Mesendoderm (in vitro differentiated cells): ENCODE measurements at regions not wholly inside any gene's neighbourhood (a gene's known extent, or its start where the extent isn't known, plus 50 kb on each side); places are given as distances from the start of the nearest gene placed in this dataset.
A peak's percentile ranks its signal among the peaks of the same experiment; 100 is the strongest.

ENCODE experiments used
- DNase-seq: peaks from one replicate; pipeline ENCODE4 v3.0.0; 2013
- H2AK5ac ChIP-seq: 2 replicates; pipeline ENCODE4 v1.6.1; 2013; ENCODE audit warnings: low read length, inconsistent platforms
- H2BK120ac ChIP-seq: 2 replicates; pipeline ENCODE4 v1.6.1; 2013; ENCODE audit warnings: low read depth, mild to moderate bottlenecking, low read length, moderate library complexity, mixed read lengths
- H2BK15ac ChIP-seq: replicated peaks from 2 replicates; pipeline ENCODE4 v1.6.1; 2013; ENCODE audit warnings: low read depth, mild to moderate bottlenecking, moderate library complexity
- H2BK5ac ChIP-seq: 2 replicates; pipeline ENCODE4 v1.6.1; 2013; ENCODE audit warnings: low read length, inconsistent platforms
- H3K18ac ChIP-seq: 2 replicates; pipeline ENCODE4 v1.6.1; 2013; ENCODE audit warnings: mild to moderate bottlenecking, low read length, mixed read lengths
- H3K23ac ChIP-seq: one replicate; pipeline ENCODE4 v1.6.1; 2013; ENCODE audit warnings: low read length
- H3K27ac ChIP-seq: 2 replicates; pipeline ENCODE4 v1.5.1; 2013; ENCODE audit warnings: low read depth, mild to moderate bottlenecking, inconsistent platforms, low read length, moderate library complexity
- H3K27me3 ChIP-seq: 2 replicates; pipeline ENCODE4 v1.6.1; 2013; ENCODE audit warnings: low read length, control low read depth, mild to moderate bottlenecking, inconsistent platforms; ENCODE audit not compliant: insufficient read depth, poor library complexity
- H3K36me3 ChIP-seq: 2 replicates; pipeline ENCODE4 v1.6.1; 2013; ENCODE audit warnings: low read length, inconsistent platforms; ENCODE audit not compliant: control insufficient read depth, insufficient read depth
- H3K4ac ChIP-seq: one replicate; pipeline ENCODE4 v1.6.1; 2013; ENCODE audit warnings: low read depth, mild to moderate bottlenecking, low read length, moderate library complexity
- H3K4me1 ChIP-seq: 2 replicates; pipeline ENCODE4 v1.6.1; 2013; ENCODE audit warnings: low read depth, low read length, inconsistent platforms; ENCODE audit not compliant: control insufficient read depth
- H3K4me2 ChIP-seq: 2 replicates; pipeline ENCODE4 v1.6.1; 2013; ENCODE audit warnings: low read length
- H3K4me3 ChIP-seq: 2 replicates; pipeline ENCODE4 v1.5.1; 2013; ENCODE audit warnings: mild to moderate bottlenecking, low read length
- H3K56ac ChIP-seq: one replicate; pipeline ENCODE4 v1.6.1; 2013; ENCODE audit warnings: low read length
- H3K79me1 ChIP-seq: 2 replicates; pipeline ENCODE4 v1.6.1; 2013; ENCODE audit warnings: low read length, inconsistent platforms
- H3K79me2 ChIP-seq: 2 replicates; pipeline ENCODE4 v1.6.1; 2013; ENCODE audit warnings: mild to moderate bottlenecking, low read length; ENCODE audit not compliant: control insufficient read depth, insufficient read depth
- H3K9ac ChIP-seq: 2 replicates; pipeline ENCODE4 v1.6.1; 2013; ENCODE audit warnings: low read length, inconsistent platforms
- H4K5ac ChIP-seq: one replicate; pipeline ENCODE4 v1.6.1; 2013; ENCODE audit warnings: low read length
- H4K8ac ChIP-seq: one replicate; pipeline ENCODE4 v1.6.1; 2013; ENCODE audit warnings: low read depth, mild to moderate bottlenecking, control low read depth, low read length, moderate library complexity
- WGBS: extraction: QIAGEN DNeasy Blood & Tissue Kit; methylation state at CpG from one replicate; pipeline ENCODE4 v1.1.7; 2013; ENCODE audit warnings: low lambda C conversion rate, missing lambda C conversion rate; ENCODE audit not compliant: insufficient coverage; ENCODE audit errors: extremely low coverage; 5-methylcytosine and 5-hydroxymethylcytosine counted together

- no peak overlapping the region for H2AK5ac ChIP-seq
- no peak overlapping the region for H3K4me2 ChIP-seq
- H2BK5ac ChIP-seq = no peak overlapping the region
- no peaks in the 10 kb centered on the region for H3K27me3 ChIP-seq
- no peak overlapping the region for H3K4me3 ChIP-seq
- H3K9ac ChIP-seq = no peak overlapping the region
- no peak overlapping the region for H2BK15ac ChIP-seq
- WGBS = no CpG with 5 or more reads among the region's 5 CpGs
- no peaks in the 10 kb centered on the region for H3K4me1 ChIP-seq
- H3K56ac ChIP-seq = no peak overlapping the region
- DNase-seq = no peak
- no peak overlapping the region for H3K27ac ChIP-seq
- H3K36me3 ChIP-seq = no peaks in the 10 kb centered on the region
- H3K18ac ChIP-seq = no peak overlapping the region
- H3K23ac ChIP-seq = no peak overlapping the region
- no peak overlapping the region for H2BK120ac ChIP-seq
- H4K8ac ChIP-seq = no peak overlapping the region
- H3K79me1 ChIP-seq = no peaks in the 10 kb centered on the region
- no peaks in the 10 kb centered on the region for H3K79me2 ChIP-seq
- no peak overlapping the region for H3K4ac ChIP-seq
- no peak overlapping the region for H4K5ac ChIP-seq
Measured at GRCh38 chr11:104830508-104830907, 67.8 kb downstream of the CASP12 start.

DNA sequence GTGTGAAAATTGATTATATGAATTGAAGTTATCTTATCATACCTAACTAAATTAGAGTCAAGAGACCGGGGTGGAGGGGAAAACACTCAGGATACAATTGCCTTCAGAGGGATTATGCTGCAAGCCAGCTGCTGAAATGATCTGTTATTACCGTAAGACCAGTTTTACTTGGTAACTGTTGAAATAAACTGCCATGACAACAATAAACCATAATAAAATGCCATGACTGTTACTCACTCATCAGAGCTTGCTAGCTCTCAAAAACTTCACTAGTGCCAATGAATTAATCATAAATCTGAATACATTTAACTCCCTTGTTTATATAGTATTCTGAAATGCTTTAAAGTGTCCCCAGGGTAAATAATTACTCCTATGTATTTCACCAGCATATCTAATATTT is 68.2 kb downstream of the CASP12 start:
- H3K27ac ChIP-seq = no peak overlapping the region
- no peak overlapping the region for H3K23ac ChIP-seq
- no peaks in the 10 kb centered on the region for H3K79me1 ChIP-seq
- H3K79me2 ChIP-seq = no peaks in the 10 kb centered on the region
- no peak overlapping the region for H3K56ac ChIP-seq
- no peak overlapping the region for H2BK5ac ChIP-seq
- H2AK5ac ChIP-seq = no peak overlapping the region
- H3K4me3 ChIP-seq = no peak overlapping the region
- no peak overlapping the region for H3K4ac ChIP-seq
- no peak overlapping the region for H4K5ac ChIP-seq
- no peak overlapping the region for H3K18ac ChIP-seq
- no peak overlapping the region for H4K8ac ChIP-seq
- no peaks in the 10 kb centered on the region for H3K27me3 ChIP-seq
- H2BK120ac ChIP-seq = no peak overlapping the region
- no peaks in the 10 kb centered on the region for H3K36me3 ChIP-seq
- H2BK15ac ChIP-seq = no peak overlapping the region
- H3K4me1 ChIP-seq = no peaks in the 10 kb centered on the region
- no peak for DNase-seq
- H3K4me2 ChIP-seq = no peak overlapping the region
- H3K9ac ChIP-seq = no peak overlapping the region
- no CpG with 5 or more reads among the region's 2 CpGs for WGBS

DNA sequence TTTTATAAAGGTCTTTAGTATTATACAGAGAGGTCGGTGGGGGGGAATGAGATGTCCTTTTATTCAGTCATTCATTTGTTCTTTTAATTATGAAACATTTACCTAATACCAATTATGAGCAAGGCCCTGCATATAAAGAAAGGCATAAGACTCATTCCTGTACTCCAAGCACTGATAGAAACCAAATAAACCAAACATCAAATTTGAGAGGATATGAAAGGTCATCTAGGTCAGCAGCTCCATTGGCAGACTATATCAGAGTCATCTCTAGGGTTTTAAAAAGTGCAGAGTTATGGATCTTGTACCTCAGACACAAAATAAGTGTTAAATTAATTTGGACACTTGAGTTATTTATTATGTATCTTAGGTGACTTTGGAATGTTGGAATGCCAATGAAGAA is 71.5 kb downstream of the CASP12 start:
- Histone ChIP-seq H3K36me3 (no peaks in the 10 kb centered on the region), H4K5ac (no peak overlapping the region), H3K27me3 (no peaks in the 10 kb centered on the region)

DNA sequence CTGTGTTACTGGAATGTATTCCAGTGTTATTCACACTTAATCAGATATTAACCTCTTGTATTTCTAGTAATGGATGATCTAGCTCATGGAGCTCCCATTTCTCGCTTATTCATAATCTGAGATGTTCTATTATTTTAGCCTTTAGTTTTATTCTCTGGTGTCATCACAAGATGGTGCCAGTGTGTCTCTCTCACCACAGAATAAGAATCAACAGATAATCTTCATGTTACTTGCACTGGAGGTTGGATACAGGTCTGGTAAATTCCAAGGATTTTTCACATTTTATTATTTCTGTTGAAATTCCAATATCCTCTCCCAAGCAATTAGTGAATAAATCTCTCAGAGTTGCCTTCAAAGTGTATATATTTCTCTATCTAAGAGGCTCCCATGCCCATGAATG is 74.6 kb downstream of the CASP12 start:
- H3K18ac ChIP-seq = no peak overlapping the region
- no peaks in the 10 kb centered on the region for H3K27me3 ChIP-seq
- H2BK120ac ChIP-seq = no peak overlapping the region
- no peak overlapping the region for H4K8ac ChIP-seq
- no peak overlapping the region for H3K4me3 ChIP-seq
- no peak overlapping the region for H3K9ac ChIP-seq
- no peaks in the 10 kb centered on the region for H3K79me2 ChIP-seq
- H3K36me3 ChIP-seq = no peaks in the 10 kb centered on the region
- no peaks in the 10 kb centered on the region for H3K79me1 ChIP-seq
- H3K4me2 ChIP-seq = no peak overlapping the region
- DNase-seq = peak; percentile 0
- H3K4me1 ChIP-seq = no peaks in the 10 kb centered on the region
- no peak overlapping the region for H3K23ac ChIP-seq
- no peak overlapping the region for H3K56ac ChIP-seq
- no peak overlapping the region for H2BK15ac ChIP-seq
- H4K5ac ChIP-seq = no peak overlapping the region
- H3K27ac ChIP-seq = no peak overlapping the region
- H2AK5ac ChIP-seq = no peak overlapping the region
- WGBS = no CpG with 5 or more reads among the region's 1 CpG
- H3K4ac ChIP-seq = no peak overlapping the region
- H2BK5ac ChIP-seq = no peak overlapping the region

More for the DNA sequence above, 71.5 kb downstream of the CASP12 start:
- H3K56ac ChIP-seq = no peak overlapping the region
- H2BK15ac ChIP-seq = no peak overlapping the region
- H3K18ac ChIP-seq = no peak overlapping the region
- DNase-seq = no peak
- no peak overlapping the region for H3K4ac ChIP-seq
- no peaks in the 10 kb centered on the region for H3K79me1 ChIP-seq
- H3K4me3 ChIP-seq = no peak overlapping the region
- no peak overlapping the region for H4K8ac ChIP-seq
- no peak overlapping the region for H3K23ac ChIP-seq
- H3K9ac ChIP-seq = no peak overlapping the region
- WGBS = no CpG with 5 or more reads among the region's 1 CpG
- H3K4me1 ChIP-seq = no peaks in the 10 kb centered on the region
- no peaks in the 10 kb centered on the region for H3K79me2 ChIP-seq
- no peak overlapping the region for H2BK120ac ChIP-seq
- H3K4me2 ChIP-seq = no peak overlapping the region
- H2BK5ac ChIP-seq = no peak overlapping the region
- no peak overlapping the region for H2AK5ac ChIP-seq
- H3K27ac ChIP-seq = no peak overlapping the region

DNA sequence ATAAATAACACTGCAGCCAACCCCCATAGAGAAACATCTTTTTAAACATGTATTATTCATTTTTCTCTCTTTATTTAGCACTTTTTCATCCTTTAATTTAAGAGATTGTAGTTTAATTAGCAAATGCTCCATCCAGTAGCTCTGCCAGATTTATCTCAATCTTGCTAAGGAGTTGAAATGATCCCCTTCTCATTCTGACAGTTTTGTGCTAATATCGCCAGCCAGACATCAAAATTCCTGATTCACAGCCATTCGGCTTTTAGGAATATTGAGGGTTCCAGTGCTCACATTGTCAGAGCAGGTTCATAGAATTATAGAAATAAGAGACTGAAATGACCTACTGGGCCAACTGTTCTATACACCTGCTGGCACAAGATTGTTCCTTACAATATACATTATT is 77.8 kb downstream of the CASP12 start:
- Histone ChIP-seq H3K56ac (no peak overlapping the region), H3K79me2 (no peaks in the 10 kb centered on the region), H3K23ac (no peak overlapping the region), H3K9ac (no peak overlapping the region), H3K4me1 (no peaks in the 10 kb centered on the region), H3K4me3 (no peak overlapping the region), H3K27ac (no peak overlapping the region), H2BK5ac (no peak overlapping the region), H3K4me2 (no peak overlapping the region), H3K4ac (no peak overlapping the region), H4K5ac (no peak overlapping the region), H4K8ac (no peak overlapping the region), H2AK5ac (no peak overlapping the region), H3K27me3 (no peaks in the 10 kb centered on the region), H3K18ac (no peak overlapping the region), H2BK120ac (no peak overlapping the region), H3K79me1 (no peaks in the 10 kb centered on the region), H2BK15ac (no peak overlapping the region), H3K36me3 (no peaks in the 10 kb centered on the region)
- WGBS = no CpG with 5 or more reads among the region's 2 CpGs
- DNase-seq = no peak

DNA sequence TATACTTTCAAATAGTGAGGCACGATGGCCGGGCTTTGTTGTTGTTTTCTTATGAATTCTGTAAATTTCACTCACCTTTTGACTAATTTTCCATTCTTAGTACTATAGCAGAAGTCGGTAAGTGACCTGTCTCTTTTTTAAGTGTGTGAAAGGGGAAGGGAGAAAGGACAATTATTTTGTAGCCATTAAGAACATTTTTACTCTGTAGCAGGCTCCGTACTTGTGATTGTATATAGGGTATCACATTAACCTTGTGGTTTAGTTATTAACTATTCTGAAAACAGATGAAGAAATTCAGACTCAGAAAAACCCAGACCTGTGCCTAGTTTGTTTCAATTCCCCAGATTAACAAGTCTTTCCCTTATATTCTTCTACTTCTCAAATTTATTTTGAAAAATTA is 78.7 kb downstream of the CASP12 start:
- H3K27ac ChIP-seq = no peak overlapping the region
- no peak overlapping the region for H3K4ac ChIP-seq
- H3K4me3 ChIP-seq = no peak overlapping the region
- H3K4me1 ChIP-seq = no peaks in the 10 kb centered on the region
- no peak overlapping the region for H2BK120ac ChIP-seq
- no peaks in the 10 kb centered on the region for H3K79me2 ChIP-seq
- H3K18ac ChIP-seq = no peak overlapping the region
- H3K36me3 ChIP-seq = no peaks in the 10 kb centered on the region
- H4K8ac ChIP-seq = no peak overlapping the region
- H2BK15ac ChIP-seq = no peak overlapping the region
- no peaks in the 10 kb centered on the region for H3K27me3 ChIP-seq
- DNase-seq = no peak
- no peak overlapping the region for H2BK5ac ChIP-seq
- H3K79me1 ChIP-seq = no peaks in the 10 kb centered on the region
- WGBS = no CpG with 5 or more reads among the region's 4 CpGs
- H2AK5ac ChIP-seq = no peak overlapping the region
- H3K4me2 ChIP-seq = no peak overlapping the region
- H4K5ac ChIP-seq = no peak overlapping the region
- H3K9ac ChIP-seq = no peak overlapping the region
- no peak overlapping the region for H3K23ac ChIP-seq
- H3K56ac ChIP-seq = no peak overlapping the region
